Large intestine (tissue), 3 donors: ENCODE measurements at regions not wholly inside any gene's neighbourhood (a gene's known extent, or its start where the extent isn't known, plus 50 kb on each side); places are given as distances from the start of the nearest gene placed in this dataset.

Experiments used
- DNase-seq, 2 donors: peaks; one replicate each; pipeline versions ENCODE4 v3.0.0 to v3.0.0-alpha.2; 2013
- H3K27ac ChIP-seq: one replicate; pipeline ENCODE4 v1.5.1; 2013; ENCODE audit warnings: low read length
- H3K27me3 ChIP-seq: 2 replicates; pipeline ENCODE4 v1.6.1; 2013; ENCODE audit warnings: low read length; ENCODE audit not compliant: control insufficient read depth, insufficient read depth
- H3K36me3 ChIP-seq: 2 replicates; pipeline ENCODE4 v1.6.1; 2013; ENCODE audit warnings: low read length; ENCODE audit not compliant: control insufficient read depth, insufficient read depth
- H3K4me1 ChIP-seq: one replicate; pipeline ENCODE4 v1.6.1; 2013; ENCODE audit warnings: low read length; ENCODE audit not compliant: control insufficient read depth, insufficient read depth
- H3K4me3 ChIP-seq: one replicate; pipeline ENCODE4 v1.5.1; 2013; ENCODE audit warnings: low read length
- H3K9me3 ChIP-seq: one replicate; pipeline ENCODE4 v1.6.1; 2013; ENCODE audit warnings: mild to moderate bottlenecking, low read depth, low read length, moderate library complexity; ENCODE audit not compliant: control insufficient read depth
- WGBS: methylation state at CpG from one replicate; pipeline ENCODE4 v1.1.5; 2013; ENCODE audit warnings: low lambda C conversion rate; ENCODE audit not compliant: insufficient coverage; 5-methylcytosine and 5-hydroxymethylcytosine counted together

- Histone ChIP-seq H3K36me3 (no peaks in the 10 kb centered on the region), H3K4me1 (no peaks in the 10 kb centered on the region), H3K27me3 (no peaks in the 10 kb centered on the region), H3K27ac (no peak overlapping the region), H3K4me3 (no peak overlapping the region), H3K9me3 (no peaks in the 10 kb centered on the region)
- WGBS, result 100% methylated on average over 1 of the region's 4 CpGs
- no peak for DNase-seq
Measured at GRCh38 chrX:6472652-6473342, 62.1 kb downstream of the VCX3A start.

GRCh38 chrX:6468706-6469105, 66.2 kb downstream of the VCX3A start:
- Histone ChIP-seq H3K4me3 (no peak overlapping the region), H3K27me3 (no peaks in the 10 kb centered on the region), H3K9me3 (no peaks in the 10 kb centered on the region), H3K27ac (no peak overlapping the region), H3K36me3 (no peaks in the 10 kb centered on the region), H3K4me1 (no peaks in the 10 kb centered on the region)
- DNase-seq, result peak; percentile 2 to 9
- no CpG with 5 or more reads among the region's 4 CpGs for WGBS

GRCh38 chrX:6465756-6466155, 69.2 kb downstream of the VCX3A start:
- no peak overlapping the region for H3K4me3 ChIP-seq
- H3K9me3 ChIP-seq, result no peaks in the 10 kb centered on the region
- H3K27me3 ChIP-seq, result no peaks in the 10 kb centered on the region
- H3K4me1 ChIP-seq, result no peaks in the 10 kb centered on the region
- WGBS, result no CpG with 5 or more reads among the region's 4 CpGs
- H3K27ac ChIP-seq, result no peak overlapping the region
- H3K36me3 ChIP-seq, result no peaks in the 10 kb centered on the region
- DNase-seq, result no peak

- Histone ChIP-seq H3K4me3 (no peak overlapping the region), H3K36me3 (no peaks in the 10 kb centered on the region), H3K27ac (no peak overlapping the region), H3K9me3 (no peaks in the 10 kb centered on the region), H3K4me1 (no peaks in the 10 kb centered on the region), H3K27me3 (no peaks in the 10 kb centered on the region)
- no peak for DNase-seq
- no CpG with 5 or more reads among the region's 6 CpGs for WGBS
Measured at GRCh38 chrX:6464726-6465125, 70.2 kb downstream of the VCX3A start.

GRCh38 chrX:6460893-6461490, 73.9 kb downstream of the VCX3A start:
- WGBS, result no CpG with 5 or more reads among the region's 6 CpGs

GRCh38 chrX:6456196-6456595, 78.7 kb downstream of the VCX3A start:
- Histone ChIP-seq H3K4me1 (no peaks in the 10 kb centered on the region), H3K27ac (no peak overlapping the region), H3K36me3 (no peaks in the 10 kb centered on the region), H3K4me3 (no peak overlapping the region), H3K27me3 (no peaks in the 10 kb centered on the region), H3K9me3 (no peaks in the 10 kb centered on the region)
- DNase-seq, result no peak
- no CpG with 5 or more reads among the region's 6 CpGs for WGBS

More at GRCh38 chrX:6460893-6461490, 73.9 kb downstream of the VCX3A start:
- H3K9me3 ChIP-seq, result no peaks in the 10 kb centered on the region
- no peak overlapping the region for H3K4me3 ChIP-seq
- H3K4me1 ChIP-seq, result no peaks in the 10 kb centered on the region
- H3K36me3 ChIP-seq, result no peaks in the 10 kb centered on the region
- no peaks in the 10 kb centered on the region for H3K27me3 ChIP-seq
- H3K27ac ChIP-seq, result no peak overlapping the region
- DNase-seq, result no peak

- Histone ChIP-seq H3K4me3 (no peak overlapping the region), H3K4me1 (no peaks in the 10 kb centered on the region), H3K36me3 (no peaks in the 10 kb centered on the region), H3K27ac (no peak overlapping the region), H3K9me3 (no peaks in the 10 kb centered on the region), H3K27me3 (no peaks in the 10 kb centered on the region)
- no peak for DNase-seq
- no CpG with 5 or more reads among the region's 2 CpGs for WGBS
Measured at GRCh38 chrX:6449946-6450345, 85.0 kb downstream of the VCX3A start.

GRCh38 chrX:6448003-6448402, 86.9 kb downstream of the VCX3A start:
- H3K4me3 ChIP-seq, result no peak overlapping the region
- no peaks in the 10 kb centered on the region for H3K36me3 ChIP-seq
- no CpG with 5 or more reads among the region's 1 CpG for WGBS
- no peak overlapping the region for H3K27ac ChIP-seq
- H3K4me1 ChIP-seq, result no peaks in the 10 kb centered on the region
- DNase-seq, result no peak
- no peaks in the 10 kb centered on the region for H3K9me3 ChIP-seq
- no peaks in the 10 kb centered on the region for H3K27me3 ChIP-seq

GRCh38 chrX:6446582-6446981, 88.3 kb downstream of the VCX3A start:
- Histone ChIP-seq H3K27ac (no peak overlapping the region), H3K4me1 (no peaks in the 10 kb centered on the region), H3K9me3 (no peaks in the 10 kb centered on the region), H3K4me3 (no peak overlapping the region), H3K27me3 (no peaks in the 10 kb centered on the region), H3K36me3 (no peaks in the 10 kb centered on the region)
- no CpG with 5 or more reads among the region's 4 CpGs for WGBS
- no peak for DNase-seq

- H3K36me3 ChIP-seq, result no peaks in the 10 kb centered on the region
Measured at GRCh38 chrX:6440648-6441047, 94.3 kb downstream of the VCX3A start.

GRCh38 chrX:6432226-6432625, 102.7 kb downstream of the VCX3A start:
- WGBS, result no CpG with 5 or more reads among the region's 5 CpGs
- no peak overlapping the region for H3K4me3 ChIP-seq
- no peaks in the 10 kb centered on the region for H3K36me3 ChIP-seq
- no peaks in the 10 kb centered on the region for H3K4me1 ChIP-seq
- DNase-seq, result no peak
- no peaks in the 10 kb centered on the region for H3K27me3 ChIP-seq
- no peaks in the 10 kb centered on the region for H3K9me3 ChIP-seq
- H3K27ac ChIP-seq, result no peak overlapping the region

More at GRCh38 chrX:6440648-6441047, 94.3 kb downstream of the VCX3A start:
- no peaks in the 10 kb centered on the region for H3K27me3 ChIP-seq
- no peak overlapping the region for H3K4me3 ChIP-seq
- WGBS, result no CpG with 5 or more reads among the region's 3 CpGs
- H3K4me1 ChIP-seq, result no peaks in the 10 kb centered on the region
- no peak overlapping the region for H3K27ac ChIP-seq
- no peak for DNase-seq
- no peaks in the 10 kb centered on the region for H3K9me3 ChIP-seq
